AG09309 (cell line): ENCODE measurements at regions not wholly inside any gene's neighbourhood (a gene's known extent, or its start where the extent isn't known, plus 50 kb on each side); places are given as distances from the start of the nearest gene placed in this dataset.
"Not testable (repeated sequence)": the region's sequence is repeated elsewhere in the genome, so short reads cannot be mapped to it uniquely, and the experiment has no call there.

Source experiments
- DNase-seq: peaks from one replicate; pipeline ENCODE4 v3.0.0-alpha.2; 2010; ENCODE audit warnings: low read depth
- H3K4me3 ChIP-seq: 2 replicates; pipeline ENCODE4 v1.5.1; 2011; ENCODE audit warnings: mild to moderate bottlenecking, low read depth, low read length, moderate library complexity; ENCODE audit not compliant: control insufficient read depth
- CTCF ChIP-seq: IDR thresholded peaks from 2 replicates; pipeline ENCODE4 v1.5.1; 2011; ENCODE audit warnings: mild to moderate bottlenecking, low read depth, low read length, inconsistent platforms; ENCODE audit not compliant: insufficient read depth, control insufficient read depth; ENCODE audit errors: missing control alignments

GRCh38 chr4:24368801-24369200, 215.6 kb downstream of the DHX15 start:
- no peak for TF ChIP-seq CTCF
- DNase-seq: no peak
- H3K4me3 ChIP-seq: no peak overlapping the region

GRCh38 chr4:24364852-24365251, 219.5 kb downstream of the DHX15 start:
- TF ChIP-seq CTCF: no peak
- H3K4me3 ChIP-seq: no peak overlapping the region
- no peak for DNase-seq

GRCh38 chr4:24364249-24364648, 220.1 kb downstream of the DHX15 start:
- DNase-seq: no peak
- TF ChIP-seq CTCF: no peak
- no peak overlapping the region for H3K4me3 ChIP-seq

GRCh38 chr4:24363751-24364150, 220.6 kb downstream of the DHX15 start:
- DNase-seq: no peak
- no peak for TF ChIP-seq CTCF
- no peak overlapping the region for H3K4me3 ChIP-seq

GRCh38 chr4:24352112-24352511, 232.2 kb downstream of the DHX15 start:
- TF ChIP-seq CTCF: no peak
- no peak for DNase-seq
- H3K4me3 ChIP-seq: no peak overlapping the region

GRCh38 chr4:24349168-24349996, 235.0 kb downstream of the DHX15 start:
- DNase-seq, H3K4me3 ChIP-seq: not testable (repeated sequence)

- no peak for DNase-seq
- H3K4me3 ChIP-seq: no peak overlapping the region
- no peak for TF ChIP-seq CTCF
Observed at GRCh38 chr4:24339260-24339659, 245.1 kb downstream of the DHX15 start.
